ENCODE measurements at regions not wholly inside any gene's neighbourhood (a gene's known extent, or its start where the extent isn't known, plus 50 kb on each side); places are given as distances from the start of the nearest gene placed in this dataset.

GRCh38 chr13:109569958-109570711 is 216.2 kb downstream of the IRS2 start:
- ATAC-seq (ENCODE audit: low FRiP score) (no peak), DNase-seq (ENCODE audit: low spot score) (no peak)
- TF ChIP-seq, protein P1, sequence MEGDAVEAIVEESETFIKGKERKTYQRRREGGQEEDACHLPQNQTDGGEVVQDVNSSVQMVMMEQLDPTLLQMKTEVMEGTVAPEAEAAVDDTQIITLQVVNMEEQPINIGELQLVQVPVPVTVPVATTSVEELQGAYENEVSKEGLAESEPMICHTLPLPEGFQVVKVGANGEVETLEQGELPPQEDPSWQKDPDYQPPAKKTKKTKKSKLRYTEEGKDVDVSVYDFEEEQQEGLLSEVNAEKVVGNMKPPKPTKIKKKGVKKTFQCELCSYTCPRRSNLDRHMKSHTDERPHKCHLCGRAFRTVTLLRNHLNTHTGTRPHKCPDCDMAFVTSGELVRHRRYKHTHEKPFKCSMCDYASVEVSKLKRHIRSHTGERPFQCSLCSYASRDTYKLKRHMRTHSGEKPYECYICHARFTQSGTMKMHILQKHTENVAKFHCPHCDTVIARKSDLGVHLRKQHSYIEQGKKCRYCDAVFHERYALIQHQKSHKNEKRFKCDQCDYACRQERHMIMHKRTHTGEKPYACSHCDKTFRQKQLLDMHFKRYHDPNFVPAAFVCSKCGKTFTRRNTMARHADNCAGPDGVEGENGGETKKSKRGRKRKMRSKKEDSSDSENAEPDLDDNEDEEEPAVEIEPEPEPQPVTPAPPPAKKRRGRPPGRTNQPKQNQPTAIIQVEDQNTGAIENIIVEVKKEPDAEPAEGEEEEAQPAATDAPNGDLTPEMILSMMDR (IDR thresholded peaks at IDR 0.05): no peak

DNA sequence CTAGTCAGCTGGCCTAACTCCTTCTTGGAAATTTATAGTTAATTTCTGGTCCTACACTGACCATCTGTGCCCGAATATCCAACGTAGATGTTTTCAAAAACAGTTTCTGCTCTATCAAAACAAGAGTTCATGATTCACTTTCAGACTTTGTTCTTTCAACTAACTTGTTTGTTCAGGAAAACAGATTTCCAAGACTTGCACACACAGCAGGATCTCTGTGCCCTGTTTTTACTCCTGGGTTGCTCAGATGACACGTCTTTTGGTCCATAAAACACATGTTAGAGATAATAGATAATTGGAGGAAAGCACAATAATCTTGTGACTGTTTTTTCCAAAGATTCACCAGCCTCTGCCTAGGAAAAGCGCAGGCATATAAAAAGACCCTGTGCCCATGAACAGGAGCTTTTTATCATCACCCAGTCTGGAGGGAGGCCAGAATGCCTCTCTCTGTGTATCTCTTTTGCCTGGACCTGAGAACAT is 218.0 kb downstream of the IRS2 start:
- no peak for DNase-seq (ENCODE audit: low spot score)
- ATAC-seq (ENCODE audit: low FRiP score): no peak
- TF ChIP-seq, protein P1 (IDR thresholded peaks at IDR 0.05): no peak

DNA sequence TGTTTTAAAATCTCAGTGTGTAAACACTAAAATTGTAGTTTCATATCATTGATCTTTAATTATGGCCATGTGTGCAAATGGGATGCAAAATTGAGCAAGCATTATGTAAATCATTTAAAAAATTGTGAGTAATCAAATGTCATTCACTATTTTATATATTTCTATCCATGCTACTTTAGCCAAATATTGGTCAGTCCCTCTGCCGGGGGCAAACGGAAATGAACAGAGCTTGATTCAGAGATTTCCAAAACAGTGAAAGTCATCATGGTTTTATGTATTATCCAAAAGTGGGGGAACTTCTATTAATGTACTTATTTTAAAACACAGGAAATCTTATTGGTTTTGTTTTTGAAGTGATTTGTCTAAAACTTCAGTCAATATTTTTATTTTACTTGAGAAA is 219.1 kb downstream of the IRS2 start:
- TF ChIP-seq, protein P1 (IDR thresholded peaks at IDR 0.05): no peak
- no peak for DNase-seq (ENCODE audit: low spot score)
- no peak for ATAC-seq (ENCODE audit: low FRiP score)

- DNase-seq (ENCODE audit: low spot score) (no peak), ATAC-seq (ENCODE audit: low FRiP score) (no peak)
- TF ChIP-seq, protein P1 (IDR thresholded peaks at IDR 0.05): no peak
These were observed 220.5 kb downstream of the IRS2 start for GRCh38 chr13:109565877-109566276.

- ATAC-seq (ENCODE audit: low FRiP score): no peak
- DNase-seq (ENCODE audit: low spot score): no peak
- TF ChIP-seq, protein P1 (IDR thresholded peaks at IDR 0.05): no peak
These were observed 238.0 kb downstream of the IRS2 start for GRCh38 chr13:109548374-109548773.

- TF ChIP-seq, protein P1 (IDR thresholded peaks at IDR 0.05): no peak
- ATAC-seq (ENCODE audit: low FRiP score): no peak
- no peak for DNase-seq (ENCODE audit: low spot score)
These were observed 238.4 kb downstream of the IRS2 start for GRCh38 chr13:109547942-109548341.

GRCh38 chr13:109545931-109546330 is 240.5 kb downstream of the IRS2 start:
- DNase-seq (ENCODE audit: low spot score) (no peak), ATAC-seq (ENCODE audit: low FRiP score) (no peak)
- TF ChIP-seq, protein P1 (IDR thresholded peaks at IDR 0.05): no peak
